IMR-90 (cell line): ENCODE measurements at regions not wholly inside any gene's neighbourhood (a gene's known extent, or its start where the extent isn't known, plus 50 kb on each side); places are given as distances from the start of the nearest gene placed in this dataset.

Experiments
- ATAC-seq: fragments of 200-7000 bp; cut with Tn5 transposase; 2 replicates; pipeline ENCODE4 v1.9.1; 2020; ENCODE audit warnings: low read depth, mild to moderate bottlenecking, moderate library complexity
- BruUV-seq: library from RNA; stranded (reverse); fragments of 400-500 nt; replicated peaks from 2 replicates; lab custom pipeline; 2021; lab: Mats Ljungman, UMichigan
- CTCF ChIA-PET: fragments of 300-600 bp; formaldehyde crosslinking; extraction: SDS; loops from one replicate; lab custom pipeline; 2021; ENCODE audit warnings: antibody characterized with exemption; lab: Yijun Ruan, JAX
- POLR2A ChIA-PET: fragments of 300-600 bp; sonication (Branson Sonifier 250); formaldehyde crosslinking; loops from one replicate; lab custom pipeline; 2022; ENCODE audit warnings: antibody characterized with exemption; ENCODE audit not compliant: unreplicated experiment; lab: Charles Lee
- DNase-seq: peaks from one replicate; pipeline ENCODE4 v3.0.0; 2013
- H2AFZ ChIP-seq: replicated peaks from 2 replicates; pipeline ENCODE3; 2013; ENCODE audit warnings: low read length, mild to moderate bottlenecking; ENCODE audit not compliant: poor library complexity
- H2AK5ac ChIP-seq: 2 replicates; pipeline ENCODE4 v1.6.1; 2013; ENCODE audit warnings: low read depth, low read length, inconsistent platforms
- H2AK9ac ChIP-seq: replicated peaks from 2 replicates; pipeline ENCODE3; 2013; ENCODE audit warnings: mild to moderate bottlenecking, low read depth, low read length, moderate library complexity; ENCODE audit not compliant: poor library complexity
- H2BK120ac ChIP-seq: 2 replicates; pipeline ENCODE4 v1.6.1; 2013; ENCODE audit warnings: low read depth, low read length, inconsistent platforms
- H2BK15ac ChIP-seq: 3 replicates; pipeline ENCODE4 v1.6.1; 2013; ENCODE audit warnings: low read depth, low read length, inconsistent platforms
- H2BK20ac ChIP-seq: 2 replicates; pipeline ENCODE4 v1.6.1; 2013; ENCODE audit warnings: low read depth, mild to moderate bottlenecking, inconsistent platforms, low read length, moderate library complexity
- H2BK5ac ChIP-seq: 2 replicates; pipeline ENCODE4 v1.6.1; 2013; ENCODE audit warnings: mild to moderate bottlenecking, low read depth, low read length, inconsistent platforms; ENCODE audit not compliant: poor library complexity, severe bottlenecking
- H3K14ac ChIP-seq: replicated peaks from 2 replicates; pipeline ENCODE4 v1.6.1; 2013; ENCODE audit warnings: low read depth, low read length, inconsistent platforms
- H3K18ac ChIP-seq: 2 replicates; pipeline ENCODE4 v1.6.1; 2013; ENCODE audit warnings: low read depth, low read length, control low read depth
- H3K23ac ChIP-seq: 2 replicates; pipeline ENCODE4 v1.6.1; 2013; ENCODE audit warnings: low read depth, low read length, inconsistent platforms
- H3K27ac ChIP-seq: 2 replicates; pipeline ENCODE4 v1.5.1; 2013; ENCODE audit warnings: mild to moderate bottlenecking, control low read depth, low read length; ENCODE audit not compliant: insufficient read depth
- H3K27me3 ChIP-seq: 2 replicates; pipeline ENCODE4 v1.6.1; 2013; ENCODE audit warnings: low read length; ENCODE audit not compliant: control insufficient read depth, insufficient read depth
- H3K36me3 ChIP-seq: 2 replicates; pipeline ENCODE4 v1.6.1; 2013; ENCODE audit warnings: low read length, mixed read lengths; ENCODE audit not compliant: control insufficient read depth, insufficient read depth
- H3K4ac ChIP-seq: 2 replicates; pipeline ENCODE4 v1.6.1; 2013; ENCODE audit warnings: low read depth, low read length, inconsistent platforms
- H3K4me1 ChIP-seq: 2 replicates; pipeline ENCODE4 v1.6.1; 2013; ENCODE audit warnings: low read length, mixed read lengths; ENCODE audit not compliant: control insufficient read depth, insufficient read depth
- H3K4me2 ChIP-seq: 2 replicates; pipeline ENCODE4 v1.6.1; 2013; ENCODE audit warnings: low read depth, mild to moderate bottlenecking, control low read depth, low read length, moderate library complexity
- H3K4me3 ChIP-seq: 2 replicates; pipeline ENCODE4 v1.5.1; 2013; ENCODE audit warnings: low read depth, mild to moderate bottlenecking, control low read depth, low read length, moderate library complexity; ENCODE audit not compliant: insufficient read depth
- H3K56ac ChIP-seq: 2 replicates; pipeline ENCODE4 v1.6.1; 2013; ENCODE audit warnings: low read length, inconsistent platforms; ENCODE audit not compliant: insufficient read depth; ENCODE audit errors: extremely low read depth
- H3K79me1 ChIP-seq, 2 experiments: 2 replicates each; pipeline ENCODE4 v1.6.1; 2013; ENCODE audit warnings: low read length in 2 of 2, inconsistent platforms in 1 of 2, low read depth in 1 of 2
- H3K9ac ChIP-seq: 2 replicates; pipeline ENCODE4 v1.6.1; 2013; ENCODE audit warnings: low read depth, low read length, control low read depth
- H3K9me1 ChIP-seq: 2 replicates; pipeline ENCODE4 v1.6.1; 2013; ENCODE audit warnings: low read length, inconsistent platforms; ENCODE audit not compliant: insufficient read depth
- H3K9me3 ChIP-seq: 2 replicates; pipeline ENCODE4 v1.6.1; 2013; ENCODE audit warnings: low read length; ENCODE audit not compliant: control insufficient read depth, insufficient read depth
- H4K20me1 ChIP-seq: 2 replicates; pipeline ENCODE4 v1.6.1; 2013; ENCODE audit warnings: low read length, inconsistent platforms; ENCODE audit not compliant: insufficient read depth
- H4K5ac ChIP-seq: 2 replicates; pipeline ENCODE4 v1.6.1; 2013; ENCODE audit warnings: mild to moderate bottlenecking, low read depth, low read length, control low read depth
- H4K8ac ChIP-seq, 2 experiments: 2 replicates each; pipeline ENCODE4 v1.6.1; 2013; ENCODE audit warnings: low read depth in 2 of 2, low read length in 2 of 2, control low read depth in 1 of 2, inconsistent platforms in 1 of 2
- H4K91ac ChIP-seq: 2 replicates; pipeline ENCODE4 v1.6.1; 2013; ENCODE audit warnings: low read depth, low read length, inconsistent platforms; ENCODE audit not compliant: insufficient read depth
- BHLHE40 ChIP-seq: fragments of 150-350 bp; IDR thresholded peaks from 2 replicates; pipeline ENCODE4 v1.6.1; 2016; ENCODE audit warnings: mild to moderate bottlenecking, low read depth, low read length
- CTCF ChIP-seq: conservative IDR thresholded peaks from 2 replicates; pipeline ENCODE4 v1.5.1; 2012; ENCODE audit warnings: mild to moderate bottlenecking, low read depth, low read length, improper control_type of control experiment
- MAFK ChIP-seq: IDR thresholded peaks from 2 replicates; pipeline ENCODE4 v1.6.1; 2012; ENCODE audit warnings: low read depth, low read length, improper control_type of control experiment
- NFE2L2 ChIP-seq: fragments of 150-350 bp; IDR thresholded peaks from 2 replicates; pipeline ENCODE4 v1.6.1; 2016; ENCODE audit warnings: low read depth, mild to moderate bottlenecking, low read length
- RAD21 ChIP-seq: IDR thresholded peaks from 2 replicates; pipeline ENCODE4 v1.6.1; 2012; ENCODE audit warnings: low read length, improper control_type of control experiment
- RCOR1 ChIP-seq: IDR thresholded peaks from 2 replicates; pipeline ENCODE4 v1.6.1; 2012; ENCODE audit warnings: mild to moderate bottlenecking, low read length, improper control_type of control experiment; ENCODE audit not compliant: insufficient replicate concordance
- RFX5 ChIP-seq: IDR thresholded peaks from 2 replicates; pipeline ENCODE4 v1.8.0; 2012; ENCODE audit warnings: low read depth, mild to moderate bottlenecking, low read length, moderate library complexity
- WGBS, 2 experiments: methylation state at CpG; one replicate each; pipeline versions ENCODE4 v1.1.5 to v1.1.7; 2013; ENCODE audit warnings: missing lambda C conversion rate in 2 of 2; ENCODE audit not compliant: insufficient read length in 1 of 2; ENCODE audit errors: extremely low coverage in 2 of 2; 5-methylcytosine and 5-hydroxymethylcytosine counted together
- dilution Hi-C: fragments of 300-500 bp; cut with HindIII; formaldehyde crosslinking; loops from one replicate; pipeline ENCODE4 v1.14.3; 2018; ENCODE audit warnings: low sequenced_read_pairs; ENCODE audit not compliant: unreplicated experiment
- in situ Hi-C: fragments of 300-500 bp; cut with MboI; formaldehyde crosslinking; loops from 3 replicates; pipeline ENCODE4 v1.14.3; 2019; ENCODE audit warnings: low sequenced_read_pairs, inconsistent platforms, mixed read lengths
- intact Hi-C: fragments of 100-400 bp; cut with micrococcal nuclease; formaldehyde crosslinking; loops from 2 replicates; pipeline ENCODE4 v1.10.0; 2022

- intact Hi-C loops = no loop called here
- H2AK9ac ChIP-seq = no peak overlapping the region
- H3K27me3 ChIP-seq = no peaks in the 10 kb centered on the region
- CTCF ChIA-PET = no interaction called here
- H2AFZ ChIP-seq = no peak overlapping the region
- H2BK15ac ChIP-seq = no peak overlapping the region
- H4K5ac ChIP-seq = no peak overlapping the region
- H3K18ac ChIP-seq = no peak overlapping the region
- no peak overlapping the region for H3K27ac ChIP-seq
- H3K4ac ChIP-seq = no peak overlapping the region
- TF ChIP-seq MAFK (no peak), BHLHE40 (no peak), RAD21 (no peak), NFE2L2 (no peak), RFX5 (no peak), CTCF (no peak), RCOR1 (no peak)
- H3K79me1 ChIP-seq = no peaks in the 10 kb centered on the region
- no peak overlapping the region for H2BK5ac ChIP-seq
- no peak overlapping the region for H4K91ac ChIP-seq
- H2BK120ac ChIP-seq = no peak overlapping the region
- WGBS, 2 experiments = 89% methylated on average over 3 of the region's 3 CpGs; no CpG with 5 or more reads in 1 of the 2 experiments
- POLR2A ChIA-PET = no interaction called here
- no peak overlapping the region for H3K9ac ChIP-seq
- no peaks in the 10 kb centered on the region for H3K9me3 ChIP-seq
- ATAC-seq = no peak
- no peaks in the 10 kb centered on the region for H3K36me3 ChIP-seq
- dilution Hi-C loops = no loop called here
- H3K9me1 ChIP-seq = no peaks in the 10 kb centered on the region
- no peak overlapping the region for H3K23ac ChIP-seq
- in situ Hi-C loops = no loop called here
- H3K4me2 ChIP-seq = no peak overlapping the region
- no peaks in the 10 kb centered on the region for H4K20me1 ChIP-seq
- H2BK20ac ChIP-seq = no peak overlapping the region
- no peak overlapping the region for H2AK5ac ChIP-seq
- no peak overlapping the region for H4K8ac ChIP-seq
- H3K56ac ChIP-seq = no peak overlapping the region
- no peak overlapping the region for H3K14ac ChIP-seq
- H3K4me3 ChIP-seq = no peak overlapping the region
- no peak for DNase-seq
- peaks cover 2% of the 10 kb centered on the region; the same call in 1 of the 2 replicates for H3K4me1 ChIP-seq
- BruUV-seq = no TSS peak
These were observed 201.2 kb upstream of the MPDZ start for GRCh38 chr9:13480693-13481092.
